ENCODE measurements at regions not wholly inside any gene's neighbourhood (a gene's known extent, or its start where the extent isn't known, plus 50 kb on each side); places are given as distances from the start of the nearest gene placed in this dataset.

DNA sequence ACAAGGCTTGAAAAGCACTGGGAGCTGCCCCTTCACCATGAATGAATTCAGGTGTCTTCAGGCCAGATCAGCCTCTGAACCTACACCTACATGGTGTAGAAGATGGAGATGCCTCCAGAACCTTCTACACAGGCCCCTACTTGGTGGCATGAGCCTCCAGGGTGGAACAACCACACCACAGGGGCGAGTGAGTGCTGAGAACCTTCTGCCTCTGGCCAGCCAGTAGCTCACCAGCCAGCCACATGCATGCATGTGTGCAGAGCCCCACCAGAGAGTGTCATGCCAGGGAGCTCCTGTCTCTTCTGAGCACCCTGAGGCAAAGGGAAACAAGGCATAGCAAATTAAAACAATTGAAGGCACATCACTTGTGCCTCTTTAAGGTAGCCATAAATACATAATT, 161.8 kb upstream of the TOPAZ1 start:
- DNase-seq (ENCODE audit: low spot score) = no peak
- FAIRE-seq = no peak

DNA sequence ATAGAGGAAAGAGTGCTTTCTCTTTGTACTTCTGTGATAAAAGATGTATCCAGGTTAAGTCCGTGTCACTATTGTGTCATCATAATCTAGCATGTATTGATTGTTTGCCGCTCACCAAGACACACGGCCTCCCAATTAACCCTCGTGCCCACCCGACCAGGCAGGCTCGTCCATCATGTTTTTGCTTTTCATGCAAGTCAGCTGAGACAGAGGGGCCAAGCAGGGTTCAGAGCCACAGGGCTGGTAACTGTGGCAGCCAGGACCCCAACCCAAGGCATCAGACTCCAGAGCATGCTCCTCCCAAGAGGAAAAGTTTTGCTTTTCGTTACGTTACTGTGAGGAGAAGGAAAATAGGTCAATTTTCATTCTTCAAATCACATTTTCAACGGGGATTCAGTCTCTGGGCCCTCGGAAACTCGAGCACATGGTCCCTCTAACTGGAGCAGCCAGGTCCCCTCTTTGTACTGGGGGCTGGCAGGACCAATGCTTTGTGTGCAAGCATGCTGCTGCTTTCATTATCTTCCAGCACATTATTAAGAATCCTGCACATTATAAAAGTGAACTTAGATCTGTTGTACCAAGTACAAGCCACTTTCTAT, 161.1 kb upstream of the TOPAZ1 start:
- FAIRE-seq = no peak

DNA sequence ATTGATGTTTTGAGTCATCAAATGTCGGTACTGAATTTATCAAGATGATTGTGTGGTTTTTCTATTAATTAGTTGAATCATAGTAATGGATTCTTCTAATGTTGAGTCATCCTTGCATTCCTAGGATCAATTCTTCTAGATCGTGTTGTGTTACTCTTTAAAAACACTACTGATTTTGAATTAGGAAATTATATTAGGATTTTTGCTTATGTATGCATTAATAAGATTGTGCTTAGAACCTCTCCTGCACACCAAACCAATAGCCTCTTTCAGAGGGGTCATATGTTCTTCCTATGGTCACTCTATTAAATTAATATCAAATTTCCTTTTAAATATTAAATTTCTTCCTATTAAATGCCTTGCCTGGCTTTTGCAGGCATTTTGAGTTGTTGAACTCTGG, 151.7 kb upstream of the TOPAZ1 start:
- DNase-seq (ENCODE audit: low spot score) = no peak
- no peak for FAIRE-seq

More for the DNA sequence above, 161.1 kb upstream of the TOPAZ1 start:
- DNase-seq (ENCODE audit: low spot score) = no peak

DNA sequence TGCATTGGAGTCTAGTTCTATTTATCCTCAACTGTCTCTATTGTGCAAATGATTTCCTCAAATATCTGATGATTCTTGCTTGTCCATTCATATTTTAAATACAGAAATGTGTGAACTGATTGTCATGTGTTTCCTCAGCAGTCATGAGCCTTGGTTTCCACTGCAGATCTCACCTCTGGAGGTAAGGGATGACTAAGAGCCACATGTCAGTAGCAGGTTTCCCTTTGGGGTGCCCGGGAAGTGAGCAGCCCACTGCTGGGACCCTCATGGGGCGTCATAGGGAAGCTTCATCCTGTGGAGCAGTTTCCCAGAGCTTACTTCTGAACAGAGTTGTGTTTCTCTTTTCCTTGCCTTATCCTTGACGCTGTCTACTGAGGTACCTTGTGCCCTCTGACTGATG, 149.2 kb upstream of the TOPAZ1 start:
- FAIRE-seq (no peak), DNase-seq (ENCODE audit: low spot score) (no peak)

DNA sequence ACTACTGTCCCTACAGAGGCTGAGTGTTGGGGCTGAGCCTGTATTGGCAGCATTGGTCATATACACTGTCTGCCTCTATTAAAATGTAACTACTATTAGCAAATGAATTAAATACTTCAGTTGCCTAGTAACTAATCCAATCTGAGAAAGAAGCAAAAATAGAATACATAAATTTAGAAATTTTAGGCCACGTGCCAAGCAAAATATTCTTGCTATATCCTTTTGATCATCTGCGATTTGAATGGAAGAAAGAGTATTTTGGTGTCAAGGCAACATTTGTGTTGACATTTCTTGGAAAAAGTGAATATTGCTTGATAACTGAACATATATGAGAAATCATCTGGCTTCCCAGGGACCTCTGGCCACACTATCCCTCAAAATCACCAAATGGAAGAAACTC, 148.2 kb upstream of the TOPAZ1 start:
- DNase-seq (ENCODE audit: low spot score) (no peak), FAIRE-seq (no peak)

DNA sequence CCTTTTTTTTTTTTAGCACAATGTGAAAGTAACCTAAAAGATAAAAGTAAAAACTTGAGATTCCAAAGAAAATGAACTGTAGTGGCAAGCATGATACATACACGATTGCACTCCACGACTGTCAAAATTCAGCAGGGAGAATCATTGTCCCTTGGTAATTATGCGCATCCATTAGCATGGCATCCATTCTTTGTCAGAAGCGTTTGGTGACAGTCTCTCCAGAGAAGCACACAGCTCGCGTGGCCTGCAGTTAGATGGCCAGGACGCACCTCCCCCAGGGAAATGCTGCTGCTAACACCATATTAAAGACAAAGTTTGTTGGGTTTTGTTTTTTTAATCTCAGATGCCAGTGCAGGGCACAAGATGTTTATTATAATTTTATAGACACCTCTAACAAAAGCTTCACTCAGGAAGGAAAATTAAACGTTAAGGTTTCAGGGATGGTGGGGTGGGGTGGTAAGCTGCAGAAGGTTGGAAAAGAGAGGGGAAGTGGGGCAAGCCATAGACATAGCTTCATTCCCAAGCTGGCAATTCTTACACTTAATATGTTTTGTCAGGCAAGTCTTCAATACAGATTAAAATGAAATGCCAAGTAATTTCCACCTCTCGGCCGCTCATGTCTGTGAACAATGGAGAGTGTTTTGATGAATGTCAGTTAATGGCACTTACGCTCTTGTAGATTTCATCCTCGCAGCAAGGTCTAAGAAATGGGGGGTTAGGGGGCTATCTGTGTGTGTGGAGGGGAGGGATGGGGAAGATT, 142.8 kb upstream of the TOPAZ1 start:
- FAIRE-seq (no peak), DNase-seq (ENCODE audit: low spot score) (no peak)

DNA sequence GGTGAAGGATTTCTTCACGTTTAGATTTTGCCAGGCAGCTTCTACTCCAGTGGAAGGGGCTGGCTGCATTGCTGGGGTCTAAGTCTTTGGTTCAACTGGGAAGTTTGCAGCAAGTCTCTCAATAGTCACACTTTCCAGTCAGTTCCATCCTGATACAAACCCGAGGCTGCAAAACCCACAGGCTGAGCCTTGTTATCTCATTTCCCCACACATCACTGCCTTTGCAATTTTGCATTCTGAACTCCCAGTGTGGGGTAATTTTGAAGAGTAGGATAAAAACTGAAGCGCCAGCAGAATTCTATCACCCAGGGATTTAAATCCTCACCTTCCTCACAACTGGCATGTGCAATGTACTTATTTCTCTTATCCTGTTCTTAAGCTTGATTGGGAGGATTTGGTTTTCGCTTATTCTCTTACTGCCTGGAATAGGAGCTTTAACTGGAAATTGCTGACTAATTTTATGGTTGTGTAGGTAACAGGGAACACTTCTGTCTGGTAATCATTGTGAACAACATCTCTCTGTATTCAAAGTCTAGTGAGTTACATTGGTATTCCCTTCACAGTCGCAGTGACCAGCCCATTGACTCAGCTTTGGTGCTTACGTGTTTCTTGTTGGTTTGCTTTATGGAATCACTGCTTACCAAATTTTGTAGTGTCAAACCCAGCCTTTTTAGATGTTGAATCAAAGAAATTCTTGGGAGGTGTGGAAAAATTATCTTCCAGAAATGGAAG, 142.0 kb upstream of the TOPAZ1 start:
- DNase-seq (ENCODE audit: low spot score) = no peak
- FAIRE-seq = no peak

DNA sequence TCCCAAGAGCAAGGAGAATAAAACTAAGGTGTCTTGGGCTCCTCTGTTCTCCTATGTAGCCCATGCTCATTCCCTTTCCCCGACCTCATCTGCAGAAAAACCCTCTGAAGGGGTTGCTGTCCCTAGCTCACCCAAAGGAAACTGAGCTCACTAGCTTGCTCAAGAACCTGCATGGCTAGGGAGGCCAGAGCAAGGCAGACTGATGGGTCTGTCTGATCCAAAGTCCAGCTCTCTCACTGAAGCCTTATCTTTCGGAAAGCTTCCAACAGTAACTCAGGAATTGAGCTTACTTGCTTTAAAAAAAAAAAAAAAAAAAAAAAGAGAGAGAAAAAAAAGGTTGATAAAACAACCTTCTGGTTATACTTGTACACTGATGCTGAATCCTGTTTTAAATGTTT, 141.4 kb upstream of the TOPAZ1 start:
- FAIRE-seq (no peak), DNase-seq (ENCODE audit: low spot score) (no peak)

DNA sequence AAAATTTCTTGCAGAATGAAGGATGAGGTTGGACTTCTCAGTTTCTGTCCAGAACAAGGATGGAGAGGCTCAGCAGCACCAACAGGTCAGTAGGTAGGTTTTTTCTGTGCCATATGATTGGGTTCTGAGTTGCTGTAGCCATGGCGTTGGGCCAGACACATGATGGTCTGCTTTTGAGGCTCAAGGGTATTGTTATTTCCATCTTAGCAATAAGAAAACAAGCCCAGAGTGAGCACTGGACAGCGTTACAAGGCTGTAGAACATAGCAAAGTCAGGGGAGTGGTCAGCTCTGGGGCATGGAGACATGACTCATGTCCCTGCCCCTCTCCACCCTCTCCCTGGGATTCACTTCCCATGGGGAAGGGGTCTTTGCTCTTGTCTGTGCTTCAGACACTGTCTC, 137.6 kb upstream of the TOPAZ1 start:
- DNase-seq (ENCODE audit: low spot score) (no peak), FAIRE-seq (no peak)

DNA sequence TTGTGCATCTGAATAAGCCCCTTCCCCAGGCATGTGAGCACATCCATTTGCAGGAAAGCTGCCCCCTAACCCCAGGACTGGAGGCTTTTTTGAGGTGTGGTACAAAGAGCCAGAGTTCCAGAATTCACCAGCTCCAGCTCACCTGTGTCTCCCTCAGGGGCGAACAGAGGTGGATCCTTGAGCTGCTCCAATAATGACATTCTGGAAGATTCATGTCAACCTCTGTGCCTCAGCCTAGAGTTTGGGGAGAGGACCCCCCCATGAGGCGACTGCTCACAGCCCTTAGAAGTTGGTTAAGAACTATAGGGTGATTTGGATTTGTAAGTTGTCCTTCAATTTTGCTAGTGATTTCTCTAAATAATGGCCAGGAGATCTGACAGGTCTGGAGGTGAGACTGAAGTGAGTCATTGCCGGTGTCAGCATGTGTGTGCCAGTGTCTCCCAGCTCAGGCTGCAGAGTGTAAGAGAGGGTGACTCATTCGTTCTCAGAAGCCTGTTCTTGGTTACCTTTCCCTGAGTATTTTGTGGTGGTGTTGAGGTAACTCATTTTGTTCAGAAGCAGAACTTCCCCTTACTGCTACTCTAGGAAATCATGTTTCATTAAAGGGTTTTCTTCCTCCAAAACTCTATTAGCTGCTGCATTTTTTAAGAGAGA, 136.9 kb upstream of the TOPAZ1 start:
- FAIRE-seq = peak; percentile 50
- peak; percentile 96 for DNase-seq (ENCODE audit: low spot score)

DNA sequence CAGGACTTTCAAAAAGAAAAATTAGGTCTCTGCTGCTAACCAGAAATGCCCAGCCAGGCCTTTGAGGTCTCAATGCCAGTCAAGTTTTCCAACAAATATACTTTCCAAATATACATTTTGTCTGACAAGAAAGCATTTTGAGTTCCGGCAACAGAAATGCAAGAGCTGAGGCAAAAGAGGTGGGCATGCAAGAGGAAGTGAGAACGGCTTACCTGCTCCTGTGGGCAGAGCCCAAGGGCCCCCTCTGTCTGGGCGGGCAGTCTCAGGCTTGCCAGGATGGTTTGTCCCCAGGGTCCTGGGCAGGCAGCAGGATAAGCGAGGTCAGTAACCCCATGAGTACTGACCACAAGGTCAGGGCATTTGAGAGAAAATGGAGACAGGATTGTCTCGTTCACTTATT, 136.1 kb upstream of the TOPAZ1 start:
- FAIRE-seq = no peak

DNA sequence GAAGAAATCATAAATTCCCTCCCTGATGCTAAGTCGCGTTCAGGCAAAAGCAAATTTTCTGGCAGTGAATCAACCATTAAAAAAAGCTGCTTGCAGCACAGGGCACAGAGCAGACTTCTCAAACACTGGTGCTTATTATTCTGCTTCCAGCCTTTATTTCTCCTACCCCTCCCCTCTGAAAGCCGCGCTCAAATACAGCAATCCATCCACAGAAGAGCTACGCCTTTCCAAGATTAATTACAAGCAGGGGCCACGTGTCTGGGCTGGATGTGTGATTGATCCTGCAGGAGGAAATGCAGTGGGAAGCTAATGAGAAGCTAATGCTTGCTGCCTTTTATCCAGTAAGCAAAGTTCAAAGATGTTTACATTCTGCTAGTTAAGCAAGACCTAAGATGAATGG, 134.9 kb upstream of the TOPAZ1 start:
- FAIRE-seq (no peak), DNase-seq (ENCODE audit: low spot score) (no peak)

More for the DNA sequence above, 136.1 kb upstream of the TOPAZ1 start:
- DNase-seq (ENCODE audit: low spot score) = no peak

DNA sequence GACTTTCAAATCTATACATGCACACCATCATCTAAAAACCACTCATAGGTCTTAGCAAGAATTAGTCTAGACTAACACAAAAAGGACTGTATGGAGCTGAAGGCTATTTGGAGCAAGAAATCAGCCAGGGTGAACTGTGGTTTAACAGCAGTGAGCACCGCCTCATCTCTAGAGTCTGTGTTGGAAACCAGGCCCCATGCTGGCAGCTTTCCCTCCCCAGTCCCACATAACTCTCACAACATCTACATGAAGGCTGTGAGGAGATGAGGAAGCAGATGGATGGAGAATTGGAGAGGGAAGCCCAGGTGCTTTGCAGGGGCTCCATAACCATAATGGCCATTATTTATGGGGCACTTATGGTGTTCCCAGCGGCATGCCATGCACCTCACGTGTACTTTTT, 133.2 kb upstream of the TOPAZ1 start:
- FAIRE-seq (no peak), DNase-seq (ENCODE audit: low spot score) (no peak)

DNA sequence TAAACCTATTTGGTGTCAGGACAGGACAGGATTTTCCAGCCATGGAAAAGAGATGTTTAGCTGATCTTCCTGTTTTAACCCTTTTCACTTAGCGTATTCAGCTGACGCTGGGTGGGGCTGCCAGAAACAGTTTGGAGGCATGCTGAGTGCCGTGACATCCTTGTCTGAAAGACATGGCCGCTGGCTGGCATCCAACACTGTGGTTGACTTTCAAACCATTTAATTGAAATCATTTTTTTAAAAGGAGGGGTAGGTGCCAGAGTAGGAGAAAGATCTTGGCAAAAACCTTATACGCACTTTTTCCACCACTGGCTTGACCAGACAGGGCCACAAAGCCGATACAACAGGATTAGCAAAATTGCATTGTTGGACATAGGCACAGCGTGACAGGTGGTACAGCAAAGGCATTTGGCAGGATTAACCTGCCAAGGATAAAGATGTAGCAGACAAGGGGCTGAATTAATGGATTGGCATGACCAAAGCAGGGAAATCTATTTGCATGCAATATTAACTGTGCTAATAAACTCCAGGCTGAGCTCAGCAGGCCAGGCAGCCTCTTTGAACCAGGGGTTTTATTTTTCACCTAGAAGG, 131.8 kb upstream of the TOPAZ1 start:
- FAIRE-seq = peak; percentile 5

DNA sequence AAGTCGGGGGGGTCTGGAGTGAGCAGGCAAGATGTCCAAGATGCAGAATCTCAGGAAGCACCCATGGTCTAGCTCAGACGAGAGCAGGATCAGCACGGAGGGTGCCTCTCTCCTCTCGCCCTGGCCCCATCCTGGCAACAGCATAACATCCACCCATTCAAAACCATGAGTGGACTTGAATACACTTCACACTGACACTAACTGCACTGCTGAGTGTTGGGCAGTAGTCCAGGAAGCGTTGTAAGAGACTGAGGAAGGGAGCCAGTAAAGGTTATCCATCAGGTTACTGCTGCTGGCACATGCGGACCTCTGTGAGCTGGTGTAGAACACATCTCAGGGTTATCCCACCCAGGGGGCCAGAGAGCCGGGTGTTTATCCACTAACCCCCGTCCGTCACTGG, 131.0 kb upstream of the TOPAZ1 start:
- FAIRE-seq = no peak
- DNase-seq (ENCODE audit: low spot score) = no peak

More for the DNA sequence above, 131.8 kb upstream of the TOPAZ1 start:
- DNase-seq (ENCODE audit: low spot score) = peak; percentile 20

DNA sequence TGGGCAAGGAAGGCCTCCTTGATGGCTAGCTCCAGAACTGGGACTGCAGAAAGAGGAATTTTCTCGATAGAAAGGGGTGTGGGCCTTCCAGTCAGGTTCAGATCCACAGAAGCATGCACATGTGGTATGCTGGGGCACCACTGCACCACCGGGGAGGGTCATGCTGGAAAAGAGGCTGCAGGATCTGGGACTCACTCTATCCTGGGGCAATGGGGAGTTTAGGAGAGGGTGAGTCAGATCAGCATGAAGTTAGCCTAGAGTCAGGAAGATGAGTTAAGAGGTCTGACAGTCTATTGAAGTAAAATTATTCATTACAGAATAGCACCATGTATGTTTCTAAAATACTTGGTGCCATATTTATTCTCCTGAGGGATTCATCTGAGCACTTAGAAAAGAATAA, 130.2 kb upstream of the TOPAZ1 start:
- no peak for FAIRE-seq
- no peak for DNase-seq (ENCODE audit: low spot score)

DNA sequence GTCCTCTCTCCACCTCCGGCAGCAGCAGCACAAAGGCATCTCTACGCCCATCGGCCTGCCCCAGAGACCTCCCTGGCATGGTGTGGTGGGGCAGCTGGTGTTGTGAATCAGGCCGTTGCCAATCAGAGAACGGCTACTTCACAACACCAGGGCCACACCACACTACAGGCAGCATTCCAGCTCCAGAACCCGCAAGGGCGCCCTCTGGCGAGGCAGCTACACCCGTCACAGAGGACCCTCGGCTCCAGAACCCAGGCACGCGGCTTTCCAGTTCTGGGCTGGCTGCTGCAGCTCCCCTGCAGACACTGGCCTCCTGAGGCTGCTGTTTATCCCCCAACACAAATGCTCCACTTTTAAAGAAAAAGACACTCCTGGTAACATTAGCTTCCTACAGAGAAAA, 127.5 kb upstream of the TOPAZ1 start:
- FAIRE-seq = no peak
- DNase-seq (ENCODE audit: low spot score) = no peak

DNA sequence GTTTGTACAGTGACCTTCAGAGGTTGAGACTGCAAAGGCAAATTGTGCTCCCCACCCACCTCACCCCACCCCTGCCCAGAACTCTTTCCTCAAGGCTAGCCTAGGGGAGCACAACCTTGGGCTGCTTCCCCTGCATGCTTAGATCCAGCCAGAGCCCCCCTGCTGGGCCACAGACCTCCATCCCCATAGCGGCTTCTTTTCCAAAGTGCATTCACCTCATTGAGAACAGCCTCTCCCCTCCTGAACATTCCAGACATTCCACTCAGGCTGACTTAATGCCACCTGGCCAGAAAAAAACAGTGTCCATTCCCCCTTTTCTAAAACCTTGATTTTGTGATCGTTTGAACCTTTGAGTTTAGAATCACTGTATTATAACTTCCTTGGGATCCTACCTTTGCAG, 124.4 kb upstream of the TOPAZ1 start:
- DNase-seq (ENCODE audit: low spot score) = peak; percentile 81

DNA sequence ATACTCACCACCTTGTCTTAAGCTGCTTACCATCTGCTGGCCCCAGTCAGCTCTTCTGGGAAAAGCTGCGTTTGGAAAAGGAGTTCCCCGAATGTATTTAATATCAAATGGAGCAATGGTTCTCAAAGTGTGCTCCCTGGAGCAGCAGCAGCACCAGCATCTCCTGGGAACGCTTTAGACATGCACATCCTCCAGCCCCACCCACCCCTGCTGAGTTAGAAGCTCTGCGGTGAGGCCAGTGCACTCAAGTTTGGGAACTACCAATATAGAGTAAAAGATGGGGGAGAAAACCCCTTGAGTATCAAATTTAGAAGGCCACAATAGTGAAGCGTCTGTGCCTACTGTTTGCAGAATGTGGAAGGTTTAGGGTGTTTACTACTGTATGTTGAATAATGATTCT, 124.0 kb upstream of the TOPAZ1 start:
- DNase-seq (ENCODE audit: low spot score) (peak; percentile 59), FAIRE-seq (no peak)

More for the DNA sequence above, 124.4 kb upstream of the TOPAZ1 start:
- FAIRE-seq = no peak

DNA sequence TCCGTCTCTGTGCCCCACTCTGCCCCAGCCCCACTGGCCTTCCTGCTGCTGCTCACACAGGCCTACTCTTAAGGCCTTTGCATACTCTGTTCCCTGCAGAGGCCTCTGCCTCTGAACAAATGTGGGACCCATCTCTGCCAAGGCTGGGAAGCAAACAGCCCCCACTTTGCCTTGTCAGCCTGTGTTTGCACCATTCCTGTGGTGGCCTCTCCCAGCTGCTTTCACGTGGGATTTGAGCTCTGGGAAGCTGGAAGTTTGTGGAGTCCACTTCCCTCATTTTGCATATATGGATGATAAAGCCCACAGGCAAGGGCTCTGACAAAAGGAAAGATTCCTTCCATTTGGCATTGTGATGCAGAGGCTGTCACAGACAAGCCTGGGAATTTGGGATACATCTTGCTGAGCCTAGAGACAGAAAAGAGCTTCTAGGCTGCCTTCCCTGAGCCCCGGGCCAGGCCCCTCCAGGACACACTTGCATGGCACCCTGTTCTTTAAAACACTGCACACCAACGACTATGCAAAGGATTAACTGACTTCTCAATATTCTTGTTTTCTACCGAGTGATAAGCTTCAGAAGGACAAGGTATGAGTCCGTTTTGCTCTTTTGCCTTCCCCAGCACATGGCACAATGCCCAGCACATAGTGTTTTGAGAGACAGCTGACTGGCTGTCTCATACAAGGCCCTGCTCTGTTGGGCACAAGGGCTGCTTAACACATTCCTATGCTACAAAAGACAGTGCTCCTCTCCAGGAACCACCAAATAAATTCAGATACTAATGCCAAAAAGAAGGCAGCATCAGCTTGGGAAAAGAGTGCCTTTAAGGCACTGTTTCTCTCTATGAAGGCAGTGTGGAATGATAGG, 120.7 kb upstream of the TOPAZ1 start:
- DNase-seq (ENCODE audit: low spot score) (no peak), FAIRE-seq (no peak)

DNA sequence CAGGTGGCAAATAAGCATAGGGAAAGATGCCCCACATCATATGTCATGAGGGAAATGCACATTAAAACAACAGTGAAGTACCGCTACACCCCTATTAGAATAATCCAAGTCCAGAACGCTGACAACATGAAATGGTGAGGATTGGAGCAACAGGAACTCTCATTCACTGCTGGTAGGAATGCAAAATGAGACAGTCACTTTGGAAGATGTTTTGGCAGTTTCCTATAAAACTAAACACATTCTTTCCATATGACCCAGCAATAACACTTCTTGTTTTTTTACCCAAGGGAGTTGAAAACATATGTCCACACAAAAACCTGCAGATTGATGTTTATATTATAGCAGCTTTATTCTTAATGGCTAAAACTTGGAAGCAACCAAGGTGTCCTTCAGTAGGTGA, 116.4 kb upstream of the TOPAZ1 start:
- no peak for DNase-seq (ENCODE audit: low spot score)
- no peak for FAIRE-seq

Measured in urothelium cell line (cell line).